ENCODE measurements at regions not wholly inside any gene's neighbourhood (a gene's known extent, or its start where the extent isn't known, plus 50 kb on each side); places are given as distances from the start of the nearest gene placed in this dataset.

GRCh38 chr3:150054635-150055034, 83.9 kb upstream of the PFN2 start:
- no peak for TF ChIP-seq CTCF (IDR thresholded peaks at IDR 0.05)
- TF ChIP-seq POLR2A (IDR thresholded peaks at IDR 0.05) = no peak
- no peak for TF ChIP-seq POLR2AphosphoS5 (IDR thresholded peaks at IDR 0.05)
